Hepatocyte (in vitro differentiated cells): ENCODE measurements at regions not wholly inside any gene's neighbourhood (a gene's known extent, or its start where the extent isn't known, plus 50 kb on each side); places are given as distances from the start of the nearest gene placed in this dataset.

Experiments used
- CTCF ChIP-seq: fragments of 200-600 bp; sonication (generic); IDR thresholded peaks from 2 replicates; pipeline ENCODE4 v1.5.1; 2016; ENCODE audit warnings: antibody characterized with exemption, mild to moderate bottlenecking; ENCODE audit not compliant: poor library complexity
- EZH2 ChIP-seq: fragments of 200-600 bp; sonication (generic); IDR thresholded peaks from 2 replicates; pipeline ENCODE4 v1.6.1; 2016; ENCODE audit warnings: antibody characterized with exemption, mild to moderate bottlenecking, borderline replicate concordance

DNA sequence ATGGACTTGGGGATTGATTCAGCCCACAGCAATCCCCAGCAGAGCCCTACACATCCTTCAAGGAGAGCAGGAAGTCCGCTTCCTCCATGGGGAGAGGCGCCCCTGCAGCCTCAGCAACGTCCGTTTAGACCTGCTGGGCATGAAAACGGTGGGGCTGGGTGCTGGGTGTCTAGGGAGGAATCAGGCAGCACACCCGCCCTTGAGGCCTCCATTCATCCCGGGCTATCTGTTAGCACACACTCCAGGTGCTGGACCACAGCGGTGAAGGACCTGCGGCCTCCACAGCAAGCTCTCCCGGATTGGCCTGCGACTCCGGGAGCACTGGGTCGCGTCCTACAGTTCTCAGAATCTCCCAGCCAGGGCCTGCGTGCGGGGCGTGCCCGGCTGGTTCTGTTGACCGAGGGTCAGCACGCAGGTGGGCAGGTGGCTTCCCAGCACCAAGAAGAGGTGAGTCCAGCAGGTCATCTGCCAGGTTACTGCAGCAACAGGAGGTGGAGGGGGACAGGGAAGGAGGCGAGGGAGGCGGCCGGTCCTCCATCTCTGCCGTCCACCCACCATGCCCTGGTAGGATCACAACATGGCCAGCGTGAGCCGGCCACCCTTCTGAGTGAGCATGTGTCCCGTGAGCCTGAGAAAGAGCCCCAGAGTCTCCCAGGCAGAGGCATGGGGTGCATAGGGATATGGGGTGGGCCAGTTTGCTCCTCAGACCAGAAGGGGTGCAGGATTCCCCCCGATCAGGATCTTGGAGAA lies 96.6 kb downstream of the RIPK4 start:
- no peak for TF ChIP-seq CTCF
- TF ChIP-seq EZH2, result no peak
